Heart left ventricle (tissue), 16 donors: ENCODE measurements at regions not wholly inside any gene's neighbourhood (a gene's known extent, or its start where the extent isn't known, plus 50 kb on each side); places are given as distances from the start of the nearest gene placed in this dataset.
A peak's percentile ranks its signal among the peaks of the same experiment; 100 is the strongest.

ENCODE experiments used
- ATAC-seq, 4 donors: fragments of 200-7000 bp; cut with Tn5 transposase; one replicate each; pipeline ENCODE4 v1.9.1; 2020 to 2022; ENCODE audit warnings: moderate library complexity in 4 of 4, mild to moderate bottlenecking in 3 of 4, moderate number of reproducible peaks in 1 of 4
- DNase-seq, 5 donors: peaks; one replicate each; pipeline ENCODE4 v3.0.0-alpha.2; 2020
- H3K27ac ChIP-seq, 12 donors: fragments of 200-600 bp; sonication (generic) in 4 of 12; one replicate each; pipeline versions ENCODE4 v1.5.0 to v1.8.0; 2016 to 2022; ENCODE audit warnings: mild to moderate bottlenecking in 2 of 12
- H3K27me3 ChIP-seq, 9 donors: fragments of 200-600 bp; sonication (generic) in 2 of 9; one replicate each; pipeline versions ENCODE4 v1.5.1 to v1.8.0; 2016 to 2022; ENCODE audit warnings: mild to moderate bottlenecking in 3 of 9
- H3K36me3 ChIP-seq, 9 donors: fragments of 200-600 bp; sonication (generic) in 2 of 9; one replicate each; pipeline versions ENCODE4 v1.5.0 to v1.8.0; 2018 to 2022; ENCODE audit warnings: mild to moderate bottlenecking in 2 of 9
- H3K4me1 ChIP-seq, 12 donors: fragments of 200-600 bp; sonication (generic) in 4 of 12; one replicate each; pipeline versions ENCODE4 v1.5.0 to v1.8.0; 2016 to 2022; ENCODE audit warnings: mild to moderate bottlenecking in 3 of 12
- H3K4me3 ChIP-seq, 12 donors: fragments of 200-600 bp; sonication (generic) in 4 of 12; one replicate each; pipeline versions ENCODE4 v1.5.0 to v1.8.0; 2017 to 2022; ENCODE audit warnings: mild to moderate bottlenecking in 9 of 12, moderate library complexity in 4 of 12
- H3K9me3 ChIP-seq, 12 donors: fragments of 200-600 bp; sonication (generic) in 4 of 12; one replicate each; pipeline versions ENCODE4 v1.5.0 to v1.8.0; 2016 to 2022; ENCODE audit warnings: mild to moderate bottlenecking in 1 of 12
- CTCF ChIP-seq, 12 donors: fragments of 200-600 bp; sonication (generic) in 4 of 12; IDR thresholded peaks; one replicate each; pipeline versions ENCODE4 v1.5.0 to v1.8.0; 2018 to 2022; ENCODE audit warnings: antibody characterized with exemption in 12 of 12, mild to moderate bottlenecking in 5 of 12
- POLR2A ChIP-seq, 2 donors: fragments of 450-650 bp; IDR thresholded peaks; one replicate each; pipeline ENCODE4 v1.6.1; 2017; ENCODE audit warnings: antibody characterized with exemption in 2 of 2, mild to moderate bottlenecking in 2 of 2, moderate library complexity in 2 of 2
- WGBS, 4 donors: extraction: QIAGEN DNeasy Blood & Tissue Kit in 2 of 4; methylation state at CpG; one replicate each; pipeline versions ENCODE4 v1.1.5 to v1.1.7; 2013 to 2018; 5-methylcytosine and 5-hydroxymethylcytosine counted together
- intact Hi-C, 10 donors: fragments of 100-400 bp; cut with DNase I; formaldehyde crosslinking; loops; one replicate each; pipeline versions ENCODE4 v1.11.1 to v1.14.2; 2022
- donor health status: ischemic (EF 13 %, LVEDD 7.1; RV severe dilation, severe dysfunction).
- donor health status: healthy with polysubstance abuse.
- donor health status: DM: no; HTN: yes; CAD: no.
- donor health status: DM: no; HTN: no; CAD: no.
- donor health status: ischemic (EF 25% LVEDD 6.9; RV normal size, moderate dysfunction).
- donor health status: ischemic (EF 25% LVEDD 5.7; RV mildly dilated, moderate dysfunction).
- donor health status: healthy.
- donor health status: DM: yes; HTN: yes; CAD: no.
- donor health status: ischemic (EF 35%, LVEDD 5.7; RV mildly dilated, moderate dysfunction).
- donor health status: nonischemic (EF 11% LVEDD 7.7; RV severe dilation, severe dysfunction).
- donor health status: DM: yes; HTN: yes; CAD: no.
- donor health status: PGD.
- donor health status: ischemic (EF 29% LVEDD 5.4; RV normal size, mild dysfunction).
- donor health status: nonischemic (EF 23%, LVEDD 6.1; RV moderate dilation, normal function).

- DNase-seq: peak in 1 of 5 donors; percentile 39
- Histone ChIP-seq H3K4me3 (no peak overlapping the region), H3K27me3 (no peaks in the 10 kb centered on the region), H3K36me3 (no peaks in the 10 kb centered on the region), H3K4me1 (peaks cover 11 to 66% (median 42%) of the 10 kb centered on the region in 12 donors), H3K27ac (peak overlapping the region in 11 of 12 donors; percentile 63 to 85 (median 74)), H3K9me3 (no peaks in the 10 kb centered on the region)
- intact Hi-C loops: loop anchor here in 2 of 10 donors (5.0 kb wide), 2 partner anchors 49 to 69 kb away; partner anchors contain the start of gene LRRC32 (in 1 of the 2)
- no peak for TF ChIP-seq CTCF (IDR thresholded peaks at IDR 0.05)
- TF ChIP-seq POLR2A (IDR thresholded peaks at IDR 0.05): no peak
- 90 to 92% (median 91%) methylated on average over 4 of the region's 4 CpGs for WGBS, 4 donors
- ATAC-seq: no peak
Measured at GRCh38 chr11:76603202-76603601, 67.3 kb downstream of the LRRC32 start.
